C4-2B (cell line): ENCODE measurements at regions not wholly inside any gene's neighbourhood (a gene's known extent, or its start where the extent isn't known, plus 50 kb on each side); places are given as distances from the start of the nearest gene placed in this dataset.

ENCODE experiments used
- ZFX ChIP-seq: fragments of 450-650 bp; IDR thresholded peaks from 2 replicates; pipeline ENCODE4 v1.6.1; 2017
- TF ChIP-seq, protein P1 (sequence below): fragments of 450-650 bp; conservative IDR thresholded peaks from 2 replicates; pipeline ENCODE4 v1.5.1; 2017; ENCODE audit warnings: mild to moderate bottlenecking

GRCh38 chr4:81833576-81833975, 361.9 kb upstream of the RASGEF1B start:
- TF ChIP-seq, protein P1, sequence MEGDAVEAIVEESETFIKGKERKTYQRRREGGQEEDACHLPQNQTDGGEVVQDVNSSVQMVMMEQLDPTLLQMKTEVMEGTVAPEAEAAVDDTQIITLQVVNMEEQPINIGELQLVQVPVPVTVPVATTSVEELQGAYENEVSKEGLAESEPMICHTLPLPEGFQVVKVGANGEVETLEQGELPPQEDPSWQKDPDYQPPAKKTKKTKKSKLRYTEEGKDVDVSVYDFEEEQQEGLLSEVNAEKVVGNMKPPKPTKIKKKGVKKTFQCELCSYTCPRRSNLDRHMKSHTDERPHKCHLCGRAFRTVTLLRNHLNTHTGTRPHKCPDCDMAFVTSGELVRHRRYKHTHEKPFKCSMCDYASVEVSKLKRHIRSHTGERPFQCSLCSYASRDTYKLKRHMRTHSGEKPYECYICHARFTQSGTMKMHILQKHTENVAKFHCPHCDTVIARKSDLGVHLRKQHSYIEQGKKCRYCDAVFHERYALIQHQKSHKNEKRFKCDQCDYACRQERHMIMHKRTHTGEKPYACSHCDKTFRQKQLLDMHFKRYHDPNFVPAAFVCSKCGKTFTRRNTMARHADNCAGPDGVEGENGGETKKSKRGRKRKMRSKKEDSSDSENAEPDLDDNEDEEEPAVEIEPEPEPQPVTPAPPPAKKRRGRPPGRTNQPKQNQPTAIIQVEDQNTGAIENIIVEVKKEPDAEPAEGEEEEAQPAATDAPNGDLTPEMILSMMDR = no peak
- TF ChIP-seq ZFX = no peak
